ENCODE measurements at regions not wholly inside any gene's neighbourhood (a gene's known extent, or its start where the extent isn't known, plus 50 kb on each side); places are given as distances from the start of the nearest gene placed in this dataset.

DNA sequence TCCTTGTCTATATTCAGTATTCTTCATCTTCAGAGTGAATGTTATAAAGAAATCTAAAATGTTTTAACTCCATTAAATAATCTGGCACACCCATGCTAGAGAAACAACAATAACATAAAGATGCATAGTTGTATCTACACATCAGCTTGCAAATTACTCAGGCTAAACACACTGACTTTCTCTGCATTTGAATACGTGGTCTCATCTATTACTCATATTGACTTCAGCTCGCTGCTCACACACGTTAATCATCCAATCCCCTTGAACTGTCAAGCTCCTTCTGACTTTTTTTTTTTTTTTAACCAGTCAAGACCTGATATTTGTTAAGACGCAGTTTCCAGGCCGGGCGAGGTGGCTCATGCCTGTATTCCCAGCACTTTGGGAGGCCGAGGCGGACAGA is 1137.3 kb upstream of the CADM2 start:
- TF ChIP-seq EZH2 (IDR thresholded peaks at IDR 0.05; ENCODE audit: borderline replicate concordance) (no peak), EZH2phosphoT487 (IDR thresholded peaks at IDR 0.05; ENCODE audit: low read depth, severe bottlenecking, unreplicated experiment) (no peak)
- TF ChIP-seq, protein P1, sequence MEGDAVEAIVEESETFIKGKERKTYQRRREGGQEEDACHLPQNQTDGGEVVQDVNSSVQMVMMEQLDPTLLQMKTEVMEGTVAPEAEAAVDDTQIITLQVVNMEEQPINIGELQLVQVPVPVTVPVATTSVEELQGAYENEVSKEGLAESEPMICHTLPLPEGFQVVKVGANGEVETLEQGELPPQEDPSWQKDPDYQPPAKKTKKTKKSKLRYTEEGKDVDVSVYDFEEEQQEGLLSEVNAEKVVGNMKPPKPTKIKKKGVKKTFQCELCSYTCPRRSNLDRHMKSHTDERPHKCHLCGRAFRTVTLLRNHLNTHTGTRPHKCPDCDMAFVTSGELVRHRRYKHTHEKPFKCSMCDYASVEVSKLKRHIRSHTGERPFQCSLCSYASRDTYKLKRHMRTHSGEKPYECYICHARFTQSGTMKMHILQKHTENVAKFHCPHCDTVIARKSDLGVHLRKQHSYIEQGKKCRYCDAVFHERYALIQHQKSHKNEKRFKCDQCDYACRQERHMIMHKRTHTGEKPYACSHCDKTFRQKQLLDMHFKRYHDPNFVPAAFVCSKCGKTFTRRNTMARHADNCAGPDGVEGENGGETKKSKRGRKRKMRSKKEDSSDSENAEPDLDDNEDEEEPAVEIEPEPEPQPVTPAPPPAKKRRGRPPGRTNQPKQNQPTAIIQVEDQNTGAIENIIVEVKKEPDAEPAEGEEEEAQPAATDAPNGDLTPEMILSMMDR (IDR thresholded peaks at IDR 0.05; ENCODE audit: poor library complexity): no peak
- Histone ChIP-seq H3K9me3 (ENCODE audit: low read depth) (no peaks in the 10 kb centered on the region), H3K4me1 (ENCODE audit: insufficient read depth) (no peaks in the 10 kb centered on the region), H2AFZ (no peak overlapping the region), H3K9me2 (replicated peaks; ENCODE audit: insufficient read depth) (no peaks in the 10 kb centered on the region), H3K4me2 (no peak overlapping the region), H3K36me3 (replicated peaks; ENCODE audit: insufficient read depth, low read depth) (no peaks in the 10 kb centered on the region), H3K4me3 (no peak overlapping the region), H3K79me2 (no peaks in the 10 kb centered on the region), H3K27ac (no peak overlapping the region), H3K27me3 (no peaks in the 10 kb centered on the region), H4K20me1 (ENCODE audit: insufficient read depth, poor library complexity, severe bottlenecking) (no peaks in the 10 kb centered on the region)
- WGBS (ENCODE audit: low lambda C conversion rate, missing lambda C conversion rate): 91% methylated on average over 8 of the region's 8 CpGs
- DNase-seq (ENCODE audit: low spot score): no peak

DNA sequence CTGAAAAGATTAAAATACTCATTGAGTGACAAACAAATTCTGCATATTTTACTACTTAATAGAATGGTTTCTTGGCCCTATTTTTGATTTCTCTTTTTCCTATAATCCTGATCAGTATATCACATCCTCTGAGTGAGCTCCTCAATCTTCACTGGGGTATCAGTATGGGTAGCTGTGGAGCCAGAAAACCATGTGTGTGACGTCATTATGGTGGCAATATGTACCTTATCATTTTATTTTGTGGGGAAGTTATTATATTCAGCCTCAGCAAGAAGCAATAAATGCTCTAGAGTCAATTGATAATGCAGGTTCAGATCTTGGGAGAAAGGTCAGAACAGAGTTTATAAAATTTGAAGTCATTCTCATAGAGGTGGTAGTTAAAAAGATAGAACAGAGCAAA is 1135.7 kb upstream of the CADM2 start:
- Histone ChIP-seq H3K27ac (no peak overlapping the region), H4K20me1 (ENCODE audit: insufficient read depth, poor library complexity, severe bottlenecking) (no peaks in the 10 kb centered on the region), H3K4me2 (no peak overlapping the region)

DNA sequence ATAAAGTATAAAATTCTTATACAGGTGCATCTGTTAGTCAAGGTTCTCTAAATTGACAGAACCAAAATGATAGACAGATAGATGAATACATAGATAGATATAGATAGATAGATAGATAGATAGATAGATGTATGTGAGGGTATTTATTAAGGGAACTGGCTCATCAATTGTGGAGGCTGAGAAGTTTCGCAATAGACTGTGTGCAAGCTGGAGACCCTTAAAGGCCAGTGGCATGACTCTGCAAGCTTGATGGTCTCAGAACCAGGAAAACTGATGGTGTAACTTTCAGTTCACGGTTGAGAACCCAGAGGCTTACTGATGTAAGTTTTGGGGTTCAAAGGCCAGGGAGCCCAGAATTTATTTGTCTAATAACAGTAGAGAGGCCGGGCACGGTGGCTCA is 1123.7 kb upstream of the CADM2 start:
- TF ChIP-seq EZH2 (IDR thresholded peaks at IDR 0.05; ENCODE audit: borderline replicate concordance) (no peak), EZH2phosphoT487 (IDR thresholded peaks at IDR 0.05; ENCODE audit: low read depth, severe bottlenecking, unreplicated experiment) (no peak)
- TF ChIP-seq, protein P1 (IDR thresholded peaks at IDR 0.05; ENCODE audit: poor library complexity): no peak

More for the DNA sequence above, 1135.7 kb upstream of the CADM2 start:
- Histone ChIP-seq H2AFZ (no peak overlapping the region), H3K36me3 (replicated peaks; ENCODE audit: insufficient read depth, low read depth) (no peaks in the 10 kb centered on the region), H3K79me2 (no peaks in the 10 kb centered on the region), H3K4me3 (no peak overlapping the region), H3K4me1 (ENCODE audit: insufficient read depth) (no peaks in the 10 kb centered on the region), H3K27me3 (no peaks in the 10 kb centered on the region), H3K9me3 (ENCODE audit: low read depth) (no peaks in the 10 kb centered on the region), H3K9me2 (replicated peaks; ENCODE audit: insufficient read depth) (no peaks in the 10 kb centered on the region)
- 59% methylated on average over 1 of the region's 1 CpG for WGBS (ENCODE audit: low lambda C conversion rate, missing lambda C conversion rate)
- no peak for DNase-seq (ENCODE audit: low spot score)
- TF ChIP-seq, protein P1 (IDR thresholded peaks at IDR 0.05; ENCODE audit: poor library complexity): no peak
- TF ChIP-seq EZH2 (IDR thresholded peaks at IDR 0.05; ENCODE audit: borderline replicate concordance) (no peak), EZH2phosphoT487 (IDR thresholded peaks at IDR 0.05; ENCODE audit: low read depth, severe bottlenecking, unreplicated experiment) (no peak)

DNA sequence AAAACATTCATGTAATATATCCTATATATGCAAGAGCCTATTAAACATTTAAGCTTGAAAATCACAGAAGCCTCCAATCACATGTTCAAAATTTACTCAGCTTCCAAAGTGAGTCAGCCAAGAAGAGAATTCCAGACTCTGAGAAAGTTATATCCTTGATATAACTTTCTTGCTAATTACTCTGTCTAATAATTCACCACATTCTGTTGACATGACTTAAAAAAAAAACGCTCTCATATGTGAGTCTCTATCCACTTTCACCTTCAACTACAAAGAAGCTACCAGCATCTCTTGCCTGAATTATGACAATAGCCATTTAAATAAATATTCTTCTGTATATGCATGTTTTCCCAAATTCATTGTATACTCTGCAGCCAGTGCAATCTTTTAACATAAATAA is 1116.3 kb upstream of the CADM2 start:
- no peaks in the 10 kb centered on the region for H3K79me2 ChIP-seq
- no peak overlapping the region for H3K4me2 ChIP-seq
- no peaks in the 10 kb centered on the region for H3K27me3 ChIP-seq
- no peak for DNase-seq (ENCODE audit: low spot score)
- TF ChIP-seq, protein P1 (IDR thresholded peaks at IDR 0.05; ENCODE audit: poor library complexity): no peak
- no peak for TF ChIP-seq EZH2phosphoT487 (IDR thresholded peaks at IDR 0.05; ENCODE audit: low read depth, severe bottlenecking, unreplicated experiment)
- TF ChIP-seq EZH2 (IDR thresholded peaks at IDR 0.05; ENCODE audit: borderline replicate concordance): no peak
- no peak overlapping the region for H3K27ac ChIP-seq
- no peaks in the 10 kb centered on the region for H3K36me3 ChIP-seq (replicated peaks; ENCODE audit: insufficient read depth, low read depth)
- H3K9me2 ChIP-seq (replicated peaks; ENCODE audit: insufficient read depth): no peaks in the 10 kb centered on the region
- H3K4me3 ChIP-seq: no peak overlapping the region
- WGBS (ENCODE audit: low lambda C conversion rate, missing lambda C conversion rate): 71% methylated on average over 1 of the region's 1 CpG
- H3K9me3 ChIP-seq (ENCODE audit: low read depth): no peaks in the 10 kb centered on the region
- H3K4me1 ChIP-seq (ENCODE audit: insufficient read depth): no peaks in the 10 kb centered on the region
- no peaks in the 10 kb centered on the region for H4K20me1 ChIP-seq (ENCODE audit: insufficient read depth, poor library complexity, severe bottlenecking)
- H2AFZ ChIP-seq: no peak overlapping the region

More for the DNA sequence above, 1123.7 kb upstream of the CADM2 start:
- H4K20me1 ChIP-seq (ENCODE audit: insufficient read depth, poor library complexity, severe bottlenecking): no peaks in the 10 kb centered on the region
- no peaks in the 10 kb centered on the region for H3K4me1 ChIP-seq (ENCODE audit: insufficient read depth)
- no peaks in the 10 kb centered on the region for H3K79me2 ChIP-seq
- H3K9me3 ChIP-seq (ENCODE audit: low read depth): no peaks in the 10 kb centered on the region
- H3K27me3 ChIP-seq: no peaks in the 10 kb centered on the region
- H2AFZ ChIP-seq: no peak overlapping the region
- H3K36me3 ChIP-seq (replicated peaks; ENCODE audit: insufficient read depth, low read depth): no peaks in the 10 kb centered on the region
- no peaks in the 10 kb centered on the region for H3K9me2 ChIP-seq (replicated peaks; ENCODE audit: insufficient read depth)
- no peak overlapping the region for H3K4me2 ChIP-seq
- no peak overlapping the region for H3K27ac ChIP-seq
- H3K4me3 ChIP-seq: no peak overlapping the region
- no peak for DNase-seq (ENCODE audit: low spot score)
- 97% methylated on average over 4 of the region's 4 CpGs for WGBS (ENCODE audit: low lambda C conversion rate, missing lambda C conversion rate)

Data from hepatocyte (in vitro differentiated cells).